HG02943 (cell line): ENCODE measurements at regions not wholly inside any gene's neighbourhood (a gene's known extent, or its start where the extent isn't known, plus 50 kb on each side); places are given as distances from the start of the nearest gene placed in this dataset.

Experiments
- ATAC-seq: cut with Tn5 transposase; IDR thresholded peaks from one replicate; pipeline ENCODE4 v1.9.1; 2021; ENCODE audit warnings: mild to moderate bottlenecking, low read depth, moderate library complexity; ENCODE audit not compliant: unreplicated experiment

DNA sequence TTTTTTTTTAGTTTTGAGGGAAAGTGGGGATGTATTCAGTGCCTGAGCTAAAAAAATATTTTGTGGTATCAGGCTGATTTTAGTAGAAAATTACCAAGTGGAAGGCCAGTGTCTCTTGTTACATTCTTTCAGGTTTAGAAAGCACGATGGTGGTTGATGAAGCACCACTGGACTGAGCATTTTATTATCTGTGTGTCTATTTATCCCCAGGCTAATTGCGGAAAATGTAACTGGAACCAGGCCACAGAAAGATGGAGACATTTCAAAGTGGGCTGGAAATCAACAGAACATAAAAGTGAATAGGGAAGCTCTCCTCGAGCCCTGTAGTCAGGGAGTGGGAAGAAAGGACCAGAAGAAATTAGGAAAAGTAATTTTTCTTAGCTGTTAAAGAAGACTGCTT, 261.0 kb downstream of the STK31 start:
- no peak for ATAC-seq

GRCh38 chr7:23972057-23972456, 262.0 kb downstream of the STK31 start:
- ATAC-seq, result no peak

DNA sequence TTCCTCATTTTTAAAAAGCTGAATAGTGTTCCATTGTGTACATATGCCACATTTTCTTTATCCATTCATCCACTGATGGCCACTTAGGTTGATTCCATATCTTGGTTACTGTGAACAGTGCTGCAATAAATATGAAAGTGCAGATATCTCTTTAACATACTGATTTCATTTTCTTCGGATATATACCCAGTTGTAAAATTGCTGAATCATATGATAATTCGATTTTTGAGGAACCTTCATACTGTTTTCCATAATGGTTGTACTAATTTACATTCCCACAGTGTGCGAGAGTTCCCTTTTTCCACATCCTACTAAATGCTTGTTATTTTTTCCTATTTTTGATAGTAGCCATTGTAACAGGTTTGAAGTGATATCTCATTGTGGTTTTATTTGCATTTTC, 263.2 kb downstream of the STK31 start:
- no peak for ATAC-seq

DNA sequence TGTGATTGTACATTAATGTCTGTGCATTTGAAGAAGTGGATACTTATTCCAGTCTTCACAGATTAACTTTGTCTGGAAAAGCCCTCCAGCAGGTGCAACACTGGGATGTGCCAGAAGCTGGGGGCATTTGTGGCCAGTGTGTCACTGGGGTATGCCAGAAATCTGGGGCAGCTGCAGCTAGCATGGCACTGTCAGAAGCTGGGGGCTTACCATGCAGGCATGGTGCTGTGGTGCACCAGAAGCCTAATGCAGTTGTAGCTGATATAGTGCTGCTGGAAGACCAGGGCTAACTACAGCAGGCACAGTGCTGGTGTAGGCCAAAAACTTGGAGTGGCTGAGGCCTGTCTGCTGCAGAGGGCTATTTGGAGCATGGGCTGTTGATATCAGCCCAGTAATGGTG, 270.1 kb downstream of the STK31 start:
- ATAC-seq, result no peak

DNA sequence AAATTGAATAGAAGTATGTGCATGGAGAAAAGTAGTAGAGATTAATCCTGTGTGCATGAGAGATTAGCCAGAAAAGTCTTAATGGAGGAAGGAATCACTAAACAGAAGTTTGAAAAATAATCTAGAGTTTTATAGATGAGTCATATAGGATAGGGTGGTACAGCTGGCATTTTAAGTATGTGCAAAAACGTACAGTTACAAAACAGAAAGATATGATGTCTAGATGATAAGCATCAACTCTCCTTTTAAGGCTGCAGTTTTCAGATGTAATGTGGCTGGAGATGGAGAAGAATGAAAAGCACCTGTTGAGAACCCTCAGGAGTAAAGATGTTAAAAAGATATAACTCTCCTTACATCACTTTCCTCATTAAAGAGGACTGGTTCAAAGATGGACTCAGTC, 271.3 kb downstream of the STK31 start:
- ATAC-seq, result no peak

- no peak for ATAC-seq
Observed at GRCh38 chr7:23981758-23982157, 271.7 kb downstream of the STK31 start.

GRCh38 chr7:24005517-24005916, 278.5 kb upstream of the NPY start:
- no peak for ATAC-seq

- ATAC-seq, result no peak
Observed at GRCh38 chr7:24010495-24010894, 273.5 kb upstream of the NPY start.

- ATAC-seq, result peak; percentile 86
Observed at GRCh38 chr7:24017519-24017918, 266.5 kb upstream of the NPY start.

GRCh38 chr7:24018331-24018730, 265.7 kb upstream of the NPY start:
- no peak for ATAC-seq

DNA sequence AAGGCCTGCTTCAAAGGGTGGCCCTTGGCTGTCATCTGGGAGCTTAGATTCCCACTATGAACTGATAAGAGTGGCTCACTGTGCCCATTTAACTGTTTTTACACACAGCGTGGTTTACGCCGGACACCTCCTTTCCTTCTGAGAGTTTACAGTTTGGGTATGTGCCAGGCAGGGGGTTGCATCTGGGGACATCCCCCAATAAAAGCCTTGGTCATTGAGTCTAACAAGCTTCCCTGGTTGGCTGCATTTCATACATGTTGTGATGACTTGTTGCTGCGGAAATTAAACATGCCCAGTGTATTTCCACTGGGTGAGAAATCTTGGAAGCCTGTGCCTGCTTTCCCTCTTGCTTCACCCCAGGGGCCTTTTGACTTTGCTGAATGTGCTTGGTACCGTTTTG, 264.1 kb upstream of the NPY start:
- ATAC-seq, result no peak

GRCh38 chr7:24024276-24025068, 259.5 kb upstream of the NPY start:
- peak; percentile 67 for ATAC-seq

DNA sequence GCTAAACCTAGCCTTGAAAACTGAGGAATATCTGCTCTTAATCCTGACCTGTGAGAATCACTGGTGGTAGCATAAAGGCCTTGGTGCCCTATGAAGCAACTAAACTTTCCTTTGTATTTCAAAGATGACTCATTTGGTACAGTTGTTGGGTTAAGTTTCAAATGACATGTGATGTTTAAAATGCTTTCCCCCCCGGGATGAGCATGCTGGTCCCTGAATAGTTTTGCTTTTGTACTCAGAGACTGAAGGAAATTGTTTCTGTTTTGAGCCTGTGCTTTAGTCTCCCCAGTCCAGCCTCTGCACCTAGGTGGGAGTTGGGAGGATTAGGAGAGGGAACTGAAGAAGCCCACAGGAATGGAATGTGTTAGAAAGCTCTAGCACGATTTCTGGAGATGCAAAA, 258.9 kb upstream of the NPY start:
- peak; percentile 39 for ATAC-seq

- ATAC-seq, result no peak
Observed at GRCh38 chr7:24025765-24026164, 258.2 kb upstream of the NPY start.

GRCh38 chr7:24026351-24026750, 257.6 kb upstream of the NPY start:
- ATAC-seq, result no peak

- ATAC-seq, result no peak
Observed at GRCh38 chr7:24029068-24029467, 254.9 kb upstream of the NPY start.

- ATAC-seq, result no peak
Observed at GRCh38 chr7:24034251-24034650, 249.7 kb upstream of the NPY start.

DNA sequence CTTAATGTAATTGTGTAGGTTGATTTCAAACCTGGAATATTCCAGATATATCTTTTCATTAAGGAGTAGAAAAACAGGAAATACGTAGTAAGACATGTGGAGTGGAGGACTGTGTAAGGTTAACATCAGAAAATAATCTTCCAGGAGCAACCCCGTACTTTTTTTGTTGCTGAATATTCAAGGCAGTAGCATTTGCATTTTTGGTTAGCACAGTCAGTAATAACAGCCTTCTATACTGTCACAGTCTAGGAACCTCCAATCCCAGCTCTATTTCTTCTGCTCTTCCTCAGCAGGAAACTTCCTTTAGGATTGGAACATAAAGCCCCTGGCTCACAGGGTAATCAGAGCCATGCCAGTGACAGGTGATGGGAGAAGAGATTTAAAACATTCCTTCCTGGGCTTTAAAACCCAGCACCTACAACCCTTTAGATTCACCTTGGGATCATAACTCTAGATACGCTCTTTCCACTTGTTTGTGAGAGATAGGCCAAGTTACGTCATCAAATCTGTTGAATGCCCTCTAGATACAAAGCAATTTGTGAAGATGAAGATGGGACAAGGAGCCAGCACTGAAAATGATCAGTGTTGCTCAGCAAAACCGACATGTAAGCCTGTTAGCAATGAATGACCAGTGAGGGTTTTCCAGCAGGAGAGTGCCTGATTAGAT, 248.5 kb upstream of the NPY start:
- ATAC-seq, result no peak

GRCh38 chr7:24036033-24036412, 248.0 kb upstream of the NPY start:
- no peak for ATAC-seq

GRCh38 chr7:24038993-24039392, 245.0 kb upstream of the NPY start:
- no peak for ATAC-seq

- ATAC-seq, result no peak
Observed at GRCh38 chr7:24039991-24040624, 243.9 kb upstream of the NPY start.

- no peak for ATAC-seq
Observed at GRCh38 chr7:24042028-24042427, 242.0 kb upstream of the NPY start.
